ENCODE measurements at regions not wholly inside any gene's neighbourhood (a gene's known extent, or its start where the extent isn't known, plus 50 kb on each side); places are given as distances from the start of the nearest gene placed in this dataset.

GRCh38 chr3:102124704-102125103, 275.4 kb downstream of the NFKBIZ start:
- no peak for DNase-seq

GRCh38 chr3:102125197-102125993, 276.1 kb downstream of the NFKBIZ start:
- DNase-seq = no peak

GRCh38 chr3:102125994-102126368, 276.7 kb downstream of the NFKBIZ start:
- no peak for DNase-seq

GRCh38 chr3:102129760-102130608, 280.7 kb downstream of the NFKBIZ start:
- no peak for DNase-seq

- DNase-seq = no peak
Measured at GRCh38 chr3:102132370-102132769, 283.1 kb downstream of the NFKBIZ start.

GRCh38 chr3:102133376-102133775, 284.1 kb downstream of the NFKBIZ start:
- no peak for DNase-seq

DNA sequence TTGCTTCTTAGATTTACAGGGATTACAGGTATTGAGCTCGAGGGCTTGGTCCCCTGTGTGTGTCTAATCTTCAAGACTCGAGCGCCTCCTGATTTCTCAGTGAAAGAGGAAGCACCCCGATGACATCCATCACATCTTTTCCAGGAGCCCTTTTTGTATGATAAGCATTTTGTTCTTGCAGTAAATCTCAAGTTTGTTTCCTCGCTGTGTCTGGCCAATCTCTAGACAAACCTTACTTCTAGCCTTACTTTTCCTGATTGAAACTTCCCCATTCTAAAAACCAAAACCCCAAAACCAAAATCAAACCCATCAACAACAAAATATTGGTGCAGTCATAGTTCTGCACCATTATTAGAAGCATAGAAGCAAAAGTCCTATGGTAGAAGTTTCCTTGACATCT, 286.0 kb downstream of the NFKBIZ start:
- DNase-seq = no peak

- DNase-seq = no peak
Measured at GRCh38 chr3:102136183-102136582, 286.9 kb downstream of the NFKBIZ start.

- DNase-seq = no peak
Measured at GRCh38 chr3:102140116-102140515, 290.8 kb downstream of the NFKBIZ start.

- no peak for DNase-seq
Measured at GRCh38 chr3:102141096-102141927, 292.0 kb downstream of the NFKBIZ start.

- no peak for DNase-seq
Measured at GRCh38 chr3:102141928-102142239, 292.6 kb downstream of the NFKBIZ start.

DNA sequence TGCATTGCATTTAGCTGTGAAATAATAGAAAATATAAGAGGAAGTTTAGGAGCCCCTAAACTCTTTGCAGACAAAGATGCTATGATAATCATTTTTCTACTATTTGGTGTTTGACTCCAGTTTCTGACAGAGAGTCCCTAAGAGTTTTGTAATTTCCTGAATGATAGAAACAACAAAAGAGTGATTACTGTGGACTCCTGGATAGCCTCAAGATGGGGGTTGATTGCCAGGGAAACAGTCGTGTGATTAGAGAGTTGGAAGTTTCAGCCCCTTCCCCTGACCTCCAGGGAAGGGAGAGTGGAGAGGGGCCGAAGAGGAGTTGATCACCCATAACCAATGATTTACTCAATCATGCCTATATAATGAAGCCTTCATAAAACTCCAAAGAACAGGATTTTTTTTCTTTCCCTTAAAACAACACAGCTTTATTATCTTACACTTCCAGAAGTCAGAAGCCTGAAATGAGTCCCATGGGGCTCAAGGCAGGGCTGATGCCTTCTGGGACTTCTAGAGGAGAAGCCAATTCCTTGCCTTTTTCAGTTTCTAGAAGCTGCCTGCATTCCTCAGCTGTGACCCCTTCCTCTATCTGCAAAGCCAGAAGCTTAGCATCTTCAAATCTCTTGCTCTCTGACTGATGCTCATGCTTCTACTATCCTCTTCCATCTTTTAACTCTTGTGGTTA, 292.3 kb upstream of the ZPLD1 start:
- DNase-seq = no peak

- no peak for DNase-seq
Measured at GRCh38 chr3:102143536-102143935, 291.3 kb upstream of the ZPLD1 start.

- no peak for DNase-seq
Measured at GRCh38 chr3:102144063-102144462, 290.8 kb upstream of the ZPLD1 start.

DNA sequence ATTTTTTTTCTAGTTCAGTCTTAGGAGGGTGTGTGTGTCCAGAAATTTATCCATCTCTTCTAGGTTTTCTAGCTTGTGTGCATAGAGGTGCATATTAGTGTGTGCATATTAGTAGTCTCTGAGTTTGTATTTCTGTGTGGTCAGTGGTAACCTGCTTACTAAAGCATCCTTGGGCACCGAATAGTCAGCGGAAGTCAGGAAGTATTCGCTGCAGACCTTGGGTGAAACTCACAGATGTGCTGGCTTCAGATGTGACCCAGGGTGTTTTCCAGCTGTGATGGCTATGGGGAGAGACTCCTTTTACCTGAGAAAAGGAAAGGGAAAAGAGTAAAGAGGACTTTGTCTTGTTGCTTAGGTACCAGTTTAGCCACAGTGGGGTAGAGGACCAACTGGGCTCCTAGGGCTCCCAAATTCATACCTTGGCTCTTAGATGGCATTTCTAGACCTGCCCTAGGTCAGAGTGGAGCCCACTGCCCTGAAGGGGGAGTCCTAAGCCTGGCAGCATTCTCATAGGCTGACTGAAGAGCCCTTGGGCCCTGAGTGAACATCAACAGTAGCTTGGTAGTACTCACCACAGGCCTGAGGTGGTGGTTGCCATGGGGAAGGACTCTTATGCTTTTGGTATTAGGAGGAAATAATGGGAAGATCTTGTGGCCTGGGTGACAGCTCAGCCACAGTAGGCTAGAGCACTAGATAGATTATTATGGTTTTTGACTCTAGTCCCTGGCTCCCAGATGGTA, 286.0 kb upstream of the ZPLD1 start:
- no peak for DNase-seq

GRCh38 chr3:102151935-102152334, 282.9 kb upstream of the ZPLD1 start:
- DNase-seq = no peak

GRCh38 chr3:102156426-102156825, 278.4 kb upstream of the ZPLD1 start:
- DNase-seq = no peak

DNA sequence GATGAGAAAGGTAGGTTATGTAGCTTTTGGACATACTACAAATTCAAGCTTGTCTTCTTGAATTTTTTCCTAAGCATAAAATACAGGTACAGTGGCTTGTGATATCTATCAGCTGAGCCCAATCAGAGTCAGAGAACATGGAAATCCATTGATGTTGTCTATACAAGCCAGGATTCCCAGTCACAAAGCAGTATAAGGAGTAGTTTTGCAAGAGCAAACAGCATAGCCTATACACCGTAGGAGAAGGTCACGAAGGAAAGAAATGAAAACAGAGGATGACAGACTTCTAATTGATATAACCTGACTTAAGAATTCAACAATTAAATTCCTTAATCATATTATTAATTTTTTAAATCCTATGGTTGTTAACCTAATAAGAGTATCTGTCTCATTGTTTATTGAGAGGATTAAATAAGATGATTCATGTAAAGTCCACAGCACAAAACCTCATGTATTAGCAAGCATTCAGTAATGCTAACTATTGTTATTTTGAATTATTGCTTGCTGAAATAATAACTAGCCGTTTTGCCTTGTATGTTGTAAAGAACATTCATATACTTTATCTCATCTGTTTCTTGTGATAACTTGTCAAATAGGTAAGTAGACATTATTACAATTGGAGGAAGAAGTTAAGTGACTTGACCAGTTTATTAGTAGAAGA, 276.6 kb upstream of the ZPLD1 start:
- no peak for DNase-seq

GRCh38 chr3:102159810-102160451, 274.9 kb upstream of the ZPLD1 start:
- no peak for DNase-seq

DNA sequence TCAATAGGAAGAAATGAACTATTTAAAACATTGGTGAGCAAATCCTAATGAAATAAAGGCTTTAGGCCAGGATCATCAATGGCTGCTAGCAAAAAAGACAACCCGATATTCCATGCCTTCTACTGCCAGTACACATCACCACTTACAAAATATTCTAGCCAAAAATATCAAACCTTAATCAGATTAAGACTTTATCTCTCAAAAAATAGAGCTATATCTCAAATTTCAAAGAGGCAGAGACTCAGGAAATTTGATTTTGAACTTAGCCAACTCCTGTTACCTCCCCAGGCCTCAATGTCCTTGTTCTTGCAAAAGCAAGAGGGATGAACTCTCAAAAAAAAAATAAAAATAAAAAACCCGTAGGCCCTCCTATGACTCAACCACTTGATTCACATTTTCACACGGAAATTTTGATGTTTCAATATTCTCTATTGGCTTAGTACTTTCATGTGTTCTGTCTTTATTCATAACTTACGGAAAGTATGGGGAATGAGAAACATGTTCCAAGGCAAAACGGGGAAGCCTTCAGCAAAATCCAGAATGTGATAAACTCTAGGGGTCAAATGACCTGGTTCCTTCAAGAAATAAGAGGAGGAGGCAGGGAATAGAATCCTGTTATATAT, 273.3 kb upstream of the ZPLD1 start:
- DNase-seq = no peak

DNA sequence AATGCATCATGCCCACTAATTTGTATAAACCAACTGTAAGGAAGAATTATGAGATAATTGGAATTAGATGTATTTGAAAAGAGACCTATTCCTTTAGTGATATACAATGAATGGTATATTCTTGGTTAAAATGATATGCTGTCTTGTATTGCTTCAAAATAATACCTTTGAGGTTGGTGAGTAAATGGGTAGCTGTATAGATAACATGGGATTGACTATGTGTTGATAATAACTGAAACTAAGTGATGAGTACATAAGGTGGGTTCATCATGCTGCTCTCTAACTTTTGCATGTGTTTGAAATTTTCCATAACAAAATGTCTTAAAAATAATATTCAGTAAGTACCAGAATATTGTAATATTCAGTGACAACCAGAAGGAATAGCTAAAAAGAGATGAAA, 272.6 kb upstream of the ZPLD1 start:
- DNase-seq = no peak

Measured in stimulated activated CD4-positive, alpha-beta T cell treated with anti-CD3 and anti-CD28 coated beads, Interleukin-4, amount 100 ng/mL, for 4 hours (primary cell).